Kidney (tissue), 13 donors: ENCODE measurements at regions not wholly inside any gene's neighbourhood (a gene's known extent, or its start where the extent isn't known, plus 50 kb on each side); places are given as distances from the start of the nearest gene placed in this dataset.

Experiments
- DNase-seq, 5 donors: peaks; one replicate each; pipeline ENCODE4 v3.0.0-alpha.2; 2013 to 2020
- FAIRE-seq: peaks from 2 replicates; lab custom pipeline; 2012; peaks lifted over from hg19 to GRCh38; lab: Jason Lieb, UNC
- H3K27ac ChIP-seq, 2 donors: one replicate each; pipeline ENCODE4 v1.7.0; 2013; ENCODE audit warnings: low read depth in 2 of 2, low read length in 2 of 2, inconsistent platforms in 1 of 2
- H3K27me3 ChIP-seq: one replicate; pipeline ENCODE4 v1.7.1; 2013; ENCODE audit warnings: low read length, inconsistent platforms; ENCODE audit not compliant: control insufficient read depth, insufficient read depth
- H3K36me3 ChIP-seq, 3 donors: one replicate each; pipeline versions ENCODE4 v1.7.0 to v1.7.1; 2013; ENCODE audit warnings: low read length in 3 of 3, control low read depth in 1 of 3, inconsistent platforms in 1 of 3; ENCODE audit not compliant: insufficient read depth in 3 of 3, control insufficient read depth in 2 of 3
- H3K4me1 ChIP-seq, 3 donors: one replicate each; pipeline versions ENCODE4 v1.7.0 to v1.7.1; 2013; ENCODE audit warnings: low read length in 3 of 3, inconsistent platforms in 1 of 3, low read depth in 1 of 3; ENCODE audit not compliant: control insufficient read depth in 2 of 3, insufficient read depth in 2 of 3
- H3K4me3 ChIP-seq, 3 donors: one replicate each; pipeline versions ENCODE4 v1.7.0 to v1.8.1; 2013; ENCODE audit warnings: low read length in 3 of 3, control low read depth in 1 of 3, inconsistent platforms in 1 of 3
- H3K9ac ChIP-seq, 3 donors: one replicate each; pipeline versions ENCODE4 v1.7.0 to v1.7.1; 2013; ENCODE audit warnings: low read length in 3 of 3, control low read depth in 1 of 3, inconsistent platforms in 1 of 3
- H3K9me3 ChIP-seq, 3 donors: one replicate each; pipeline versions ENCODE4 v1.7.0 to v1.7.1; 2013; ENCODE audit warnings: low read length in 3 of 3, control low read depth in 1 of 3, inconsistent platforms in 1 of 3; ENCODE audit not compliant: control insufficient read depth in 2 of 3, insufficient read depth in 1 of 3
- intact Hi-C: fragments of 100-400 bp; cut with DNase I; formaldehyde crosslinking; loops from one replicate; pipeline ENCODE4 v1.11.1; 2022
- TF ChIP-seq, protein P1 (sequence below): IDR thresholded peaks from 3 replicates; pipeline ENCODE4 v1.5.1; 2012; ENCODE audit warnings: mild to moderate bottlenecking, moderate library complexity, borderline replicate concordance; ENCODE audit not compliant: insufficient read depth; ENCODE audit errors: extremely low read depth
- donor health status: control.
- donor health status: control.
- donor health status: control.
- donor health status: control.
- donor health status: control.
- donor health status: DM: yes; HTN: yes; CAD: no.
- donor health status: Normal renal cell carcinoma (clear cell type).

DNA sequence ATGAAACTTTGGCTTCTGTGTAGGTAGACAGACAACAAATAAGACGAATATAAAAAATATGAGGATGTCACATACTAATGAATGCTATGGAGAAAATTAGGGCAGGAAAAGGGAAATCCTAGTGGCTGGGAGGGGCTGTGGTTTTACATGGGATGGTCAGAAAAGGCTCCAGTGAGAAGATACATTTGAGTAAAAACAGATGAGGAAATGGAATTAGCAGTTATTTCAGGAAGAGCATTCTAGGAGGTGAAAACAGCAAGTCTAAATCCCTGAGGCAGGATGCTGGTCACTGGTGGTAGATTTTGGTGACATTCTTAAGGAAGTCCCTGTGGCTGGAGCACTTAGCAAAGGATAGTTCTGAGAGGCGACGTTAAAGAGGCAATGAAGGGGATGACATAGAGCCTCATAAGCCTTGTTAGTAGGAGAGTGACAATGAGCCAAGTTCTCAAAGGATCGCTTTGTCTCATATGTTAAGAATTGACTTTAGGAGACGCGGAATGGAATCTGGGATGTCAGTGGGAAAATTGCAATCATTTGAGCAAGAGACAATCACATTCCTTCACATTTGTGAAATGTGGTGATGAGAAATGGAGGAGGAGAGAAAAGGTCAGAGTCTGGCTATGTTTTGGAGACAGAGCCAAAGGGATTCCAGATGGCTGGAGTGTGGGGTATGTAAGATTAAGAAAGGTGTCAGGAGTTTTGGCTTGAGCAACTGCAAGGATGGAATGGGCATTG, 384.7 kb upstream of the FZD8 start:
- Histone ChIP-seq H3K4me3 (no peak overlapping the region), H3K4me1 (no peaks in the 10 kb centered on the region), H3K9me3 (no peaks in the 10 kb centered on the region), H3K27me3 (no peaks in the 10 kb centered on the region), H3K27ac (no peak overlapping the region), H3K36me3 (no peaks in the 10 kb centered on the region), H3K9ac (no peak overlapping the region)
- TF ChIP-seq, protein P1, sequence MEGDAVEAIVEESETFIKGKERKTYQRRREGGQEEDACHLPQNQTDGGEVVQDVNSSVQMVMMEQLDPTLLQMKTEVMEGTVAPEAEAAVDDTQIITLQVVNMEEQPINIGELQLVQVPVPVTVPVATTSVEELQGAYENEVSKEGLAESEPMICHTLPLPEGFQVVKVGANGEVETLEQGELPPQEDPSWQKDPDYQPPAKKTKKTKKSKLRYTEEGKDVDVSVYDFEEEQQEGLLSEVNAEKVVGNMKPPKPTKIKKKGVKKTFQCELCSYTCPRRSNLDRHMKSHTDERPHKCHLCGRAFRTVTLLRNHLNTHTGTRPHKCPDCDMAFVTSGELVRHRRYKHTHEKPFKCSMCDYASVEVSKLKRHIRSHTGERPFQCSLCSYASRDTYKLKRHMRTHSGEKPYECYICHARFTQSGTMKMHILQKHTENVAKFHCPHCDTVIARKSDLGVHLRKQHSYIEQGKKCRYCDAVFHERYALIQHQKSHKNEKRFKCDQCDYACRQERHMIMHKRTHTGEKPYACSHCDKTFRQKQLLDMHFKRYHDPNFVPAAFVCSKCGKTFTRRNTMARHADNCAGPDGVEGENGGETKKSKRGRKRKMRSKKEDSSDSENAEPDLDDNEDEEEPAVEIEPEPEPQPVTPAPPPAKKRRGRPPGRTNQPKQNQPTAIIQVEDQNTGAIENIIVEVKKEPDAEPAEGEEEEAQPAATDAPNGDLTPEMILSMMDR = no peak
- intact Hi-C loops = no loop called here
- no peak for FAIRE-seq
- DNase-seq = no peak

DNA sequence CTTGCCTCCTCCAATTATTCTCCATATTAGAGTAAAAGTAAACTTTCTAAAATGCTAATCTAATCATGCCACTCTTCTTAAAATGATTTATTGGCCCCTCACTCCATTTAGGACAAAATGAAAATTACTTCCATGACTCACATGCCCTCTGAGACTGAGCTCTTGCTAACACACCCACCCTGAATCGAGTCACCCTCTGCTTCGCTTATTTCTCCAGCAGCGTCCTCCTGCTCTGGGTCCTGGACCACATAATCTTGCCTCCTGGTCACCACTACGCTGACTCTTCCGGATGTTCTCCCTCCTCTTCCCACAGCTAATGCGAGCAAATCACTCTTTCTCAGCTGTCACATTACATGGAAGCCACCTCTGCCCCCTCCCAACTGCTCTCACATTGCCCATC, 384.0 kb upstream of the FZD8 start:
- Histone ChIP-seq H3K36me3 (no peaks in the 10 kb centered on the region), H3K4me3 (no peak overlapping the region), H3K9me3 (no peaks in the 10 kb centered on the region), H3K27ac (no peak overlapping the region), H3K27me3 (no peaks in the 10 kb centered on the region), H3K9ac (no peak overlapping the region), H3K4me1 (no peaks in the 10 kb centered on the region)
- TF ChIP-seq, protein P1 = no peak
- intact Hi-C loops = no loop called here
- no peak for DNase-seq
- no peak for FAIRE-seq

DNA sequence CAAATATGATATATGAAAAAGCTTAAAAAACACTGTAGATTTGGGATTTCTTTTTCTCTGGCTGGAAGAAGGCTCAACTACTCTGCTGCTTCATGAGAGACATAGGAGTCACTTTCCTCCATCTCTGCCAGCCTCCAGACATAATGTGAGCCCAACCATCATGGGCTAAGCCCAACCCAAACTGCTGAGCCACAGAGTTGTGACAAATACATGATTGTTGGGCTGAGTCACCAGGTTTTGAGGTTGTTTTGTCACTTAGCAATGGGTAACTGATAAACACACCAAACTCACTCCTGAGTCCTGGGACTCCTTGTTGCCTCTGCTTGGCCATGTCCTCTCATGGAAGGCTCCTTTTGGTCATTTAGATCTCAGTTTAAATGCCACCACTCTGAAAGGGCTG, 381.8 kb upstream of the FZD8 start:
- Histone ChIP-seq H3K27me3 (no peaks in the 10 kb centered on the region), H3K9ac (no peak overlapping the region), H3K4me3 (no peak overlapping the region), H3K9me3 (no peaks in the 10 kb centered on the region), H3K27ac (no peak overlapping the region), H3K4me1 (no peaks in the 10 kb centered on the region), H3K36me3 (no peaks in the 10 kb centered on the region)
- peak in 1 of 5 donors; percentile 18 for DNase-seq
- no peak for FAIRE-seq
- TF ChIP-seq, protein P1 = no peak
- intact Hi-C loops = no loop called here

DNA sequence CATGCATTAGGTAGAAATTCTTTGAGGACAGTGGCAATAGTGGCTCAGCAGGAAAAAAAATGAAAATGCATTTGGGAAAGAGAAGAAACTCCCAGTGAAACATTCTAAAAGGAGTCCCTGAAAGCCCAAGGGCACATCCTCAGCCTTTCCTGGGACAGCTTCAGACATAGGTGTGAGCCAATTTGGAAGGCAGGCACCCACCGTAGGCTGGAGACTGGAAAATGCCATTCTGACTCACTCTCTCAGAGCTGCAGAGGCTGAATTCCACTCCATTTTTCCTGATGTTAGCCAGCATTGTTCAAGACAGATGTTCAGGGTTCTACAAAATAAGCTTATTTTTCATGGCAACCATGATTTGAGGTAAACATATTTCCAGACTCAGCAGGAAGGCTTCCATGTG, 379.0 kb upstream of the FZD8 start:
- FAIRE-seq (no peak), DNase-seq (no peak)
- no peaks in the 10 kb centered on the region for H3K9me3 ChIP-seq
- no peak overlapping the region for H3K9ac ChIP-seq
- no peaks in the 10 kb centered on the region for H3K36me3 ChIP-seq
- intact Hi-C loops = no loop called here
- TF ChIP-seq, protein P1 = no peak
- no peak overlapping the region for H3K4me3 ChIP-seq
- no peaks in the 10 kb centered on the region for H3K4me1 ChIP-seq
- no peaks in the 10 kb centered on the region for H3K27me3 ChIP-seq
- no peak overlapping the region for H3K27ac ChIP-seq
